ENCODE measurements at regions not wholly inside any gene's neighbourhood (a gene's known extent, or its start where the extent isn't known, plus 50 kb on each side); places are given as distances from the start of the nearest gene placed in this dataset.

DNA sequence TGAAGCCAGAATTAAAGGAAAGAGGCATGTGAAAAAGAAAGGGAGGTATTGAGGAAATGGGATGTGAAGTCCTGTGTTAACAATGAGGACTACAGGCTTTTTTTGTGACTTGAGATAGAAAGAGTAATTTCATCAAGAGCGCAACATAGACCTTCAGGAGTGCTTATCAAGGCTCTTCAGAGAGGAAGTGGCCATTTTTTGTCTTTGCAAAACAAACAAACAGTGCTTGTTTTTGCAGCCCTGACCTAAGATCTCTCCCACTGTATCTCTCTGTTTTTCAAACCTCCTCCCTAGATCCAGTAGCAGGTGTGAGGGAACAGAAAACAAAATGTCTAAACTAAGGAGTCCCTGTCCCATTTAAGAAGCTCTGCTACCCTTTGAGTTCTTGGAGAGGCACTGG is 710.3 kb upstream of the MARCKS start:
- H3K27ac ChIP-seq (ENCODE audit: low read depth in 2 of 2, low read length in 1 of 2): no peak overlapping the region

DNA sequence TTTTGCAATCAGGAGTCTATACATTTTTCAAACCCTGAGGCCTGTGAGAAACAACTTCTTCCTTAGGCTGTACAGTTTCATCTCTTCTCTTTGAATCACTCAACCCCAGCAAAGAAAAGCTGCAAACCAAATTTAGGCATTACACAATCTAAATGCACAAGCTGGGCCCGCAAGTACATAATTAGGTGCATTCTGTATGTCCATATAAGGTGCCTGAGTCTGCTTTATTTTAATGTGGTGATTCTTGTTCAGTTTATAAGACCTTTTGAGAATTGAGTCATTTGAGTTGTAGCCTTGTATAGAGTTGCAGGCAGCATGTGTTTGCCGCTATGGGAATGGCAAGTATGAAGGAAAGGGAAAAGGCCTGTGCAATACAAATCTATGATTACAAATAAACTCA is 709.6 kb upstream of the MARCKS start:
- TF ChIP-seq FOXJ3 (CRISPR knock-in tag; IDR thresholded peaks at IDR 0.05) (no peak), JUND (IDR thresholded peaks at IDR 0.05) (no peak), NFIC (IDR thresholded peaks at IDR 0.05; ENCODE audit: borderline replicate concordance) (no peak), SMC3 (IDR thresholded peaks at IDR 0.05; ENCODE audit: low read depth, low read length) (no peak), RCOR1 (IDR thresholded peaks at IDR 0.05; ENCODE audit: low read length) (no peak), RXRA (IDR thresholded peaks at IDR 0.05; ENCODE audit: borderline replicate concordance, low read depth) (no peak), FOXM1 (IDR thresholded peaks at IDR 0.05; ENCODE audit: low read depth) (no peak)
- TF ChIP-seq, protein P1, sequence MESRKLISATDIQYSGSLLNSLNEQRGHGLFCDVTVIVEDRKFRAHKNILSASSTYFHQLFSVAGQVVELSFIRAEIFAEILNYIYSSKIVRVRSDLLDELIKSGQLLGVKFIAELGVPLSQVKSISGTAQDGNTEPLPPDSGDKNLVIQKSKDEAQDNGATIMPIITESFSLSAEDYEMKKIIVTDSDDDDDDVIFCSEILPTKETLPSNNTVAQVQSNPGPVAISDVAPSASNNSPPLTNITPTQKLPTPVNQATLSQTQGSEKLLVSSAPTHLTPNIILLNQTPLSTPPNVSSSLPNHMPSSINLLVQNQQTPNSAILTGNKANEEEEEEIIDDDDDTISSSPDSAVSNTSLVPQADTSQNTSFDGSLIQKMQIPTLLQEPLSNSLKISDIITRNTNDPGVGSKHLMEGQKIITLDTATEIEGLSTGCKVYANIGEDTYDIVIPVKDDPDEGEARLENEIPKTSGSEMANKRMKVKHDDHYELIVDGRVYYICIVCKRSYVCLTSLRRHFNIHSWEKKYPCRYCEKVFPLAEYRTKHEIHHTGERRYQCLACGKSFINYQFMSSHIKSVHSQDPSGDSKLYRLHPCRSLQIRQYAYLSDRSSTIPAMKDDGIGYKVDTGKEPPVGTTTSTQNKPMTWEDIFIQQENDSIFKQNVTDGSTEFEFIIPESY (IDR thresholded peaks at IDR 0.05; ENCODE audit: borderline replicate concordance, low read depth): no peak
- TF ChIP-seq, protein P2, sequence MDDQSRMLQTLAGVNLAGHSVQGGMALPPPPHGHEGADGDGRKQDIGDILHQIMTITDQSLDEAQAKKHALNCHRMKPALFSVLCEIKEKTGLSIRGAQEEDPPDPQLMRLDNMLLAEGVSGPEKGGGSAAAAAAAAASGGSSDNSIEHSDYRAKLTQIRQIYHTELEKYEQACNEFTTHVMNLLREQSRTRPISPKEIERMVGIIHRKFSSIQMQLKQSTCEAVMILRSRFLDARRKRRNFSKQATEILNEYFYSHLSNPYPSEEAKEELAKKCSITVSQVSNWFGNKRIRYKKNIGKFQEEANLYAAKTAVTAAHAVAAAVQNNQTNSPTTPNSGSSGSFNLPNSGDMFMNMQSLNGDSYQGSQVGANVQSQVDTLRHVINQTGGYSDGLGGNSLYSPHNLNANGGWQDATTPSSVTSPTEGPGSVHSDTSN (IDR thresholded peaks at IDR 0.05): no peak
- TF ChIP-seq, protein P3, sequence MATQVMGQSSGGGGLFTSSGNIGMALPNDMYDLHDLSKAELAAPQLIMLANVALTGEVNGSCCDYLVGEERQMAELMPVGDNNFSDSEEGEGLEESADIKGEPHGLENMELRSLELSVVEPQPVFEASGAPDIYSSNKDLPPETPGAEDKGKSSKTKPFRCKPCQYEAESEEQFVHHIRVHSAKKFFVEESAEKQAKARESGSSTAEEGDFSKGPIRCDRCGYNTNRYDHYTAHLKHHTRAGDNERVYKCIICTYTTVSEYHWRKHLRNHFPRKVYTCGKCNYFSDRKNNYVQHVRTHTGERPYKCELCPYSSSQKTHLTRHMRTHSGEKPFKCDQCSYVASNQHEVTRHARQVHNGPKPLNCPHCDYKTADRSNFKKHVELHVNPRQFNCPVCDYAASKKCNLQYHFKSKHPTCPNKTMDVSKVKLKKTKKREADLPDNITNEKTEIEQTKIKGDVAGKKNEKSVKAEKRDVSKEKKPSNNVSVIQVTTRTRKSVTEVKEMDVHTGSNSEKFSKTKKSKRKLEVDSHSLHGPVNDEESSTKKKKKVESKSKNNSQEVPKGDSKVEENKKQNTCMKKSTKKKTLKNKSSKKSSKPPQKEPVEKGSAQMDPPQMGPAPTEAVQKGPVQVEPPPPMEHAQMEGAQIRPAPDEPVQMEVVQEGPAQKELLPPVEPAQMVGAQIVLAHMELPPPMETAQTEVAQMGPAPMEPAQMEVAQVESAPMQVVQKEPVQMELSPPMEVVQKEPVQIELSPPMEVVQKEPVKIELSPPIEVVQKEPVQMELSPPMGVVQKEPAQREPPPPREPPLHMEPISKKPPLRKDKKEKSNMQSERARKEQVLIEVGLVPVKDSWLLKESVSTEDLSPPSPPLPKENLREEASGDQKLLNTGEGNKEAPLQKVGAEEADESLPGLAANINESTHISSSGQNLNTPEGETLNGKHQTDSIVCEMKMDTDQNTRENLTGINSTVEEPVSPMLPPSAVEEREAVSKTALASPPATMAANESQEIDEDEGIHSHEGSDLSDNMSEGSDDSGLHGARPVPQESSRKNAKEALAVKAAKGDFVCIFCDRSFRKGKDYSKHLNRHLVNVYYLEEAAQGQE (IDR thresholded peaks at IDR 0.05; ENCODE audit: low read depth, low read length): no peak
- TF ChIP-seq, protein P4, sequence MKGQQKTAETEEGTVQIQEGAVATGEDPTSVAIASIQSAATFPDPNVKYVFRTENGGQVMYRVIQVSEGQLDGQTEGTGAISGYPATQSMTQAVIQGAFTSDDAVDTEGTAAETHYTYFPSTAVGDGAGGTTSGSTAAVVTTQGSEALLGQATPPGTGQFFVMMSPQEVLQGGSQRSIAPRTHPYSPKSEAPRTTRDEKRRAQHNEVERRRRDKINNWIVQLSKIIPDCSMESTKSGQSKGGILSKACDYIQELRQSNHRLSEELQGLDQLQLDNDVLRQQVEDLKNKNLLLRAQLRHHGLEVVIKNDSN (IDR thresholded peaks at IDR 0.05; ENCODE audit: borderline replicate concordance, low read depth): no peak

More for the DNA sequence above, 710.3 kb upstream of the MARCKS start:
- Histone ChIP-seq H4K20me1 (ENCODE audit: insufficient read depth) (no peaks in the 10 kb centered on the region), H3K9me2 (no peaks in the 10 kb centered on the region), H3K4me2 (no peak overlapping the region), H3F3A (replicated peaks; ENCODE audit: insufficient read depth) (no peaks in the 10 kb centered on the region), H3K4me3 (ENCODE audit: low read depth in 2 of 2, low read length in 1 of 2) (no peak overlapping the region), H3K9me3 (peaks cover 6% of the 10 kb centered on the region; the same call in 1 of the 2 replicates), H3K4me1 (ENCODE audit: control insufficient read depth in 1 of 2, insufficient read depth in 2 of 2, low read depth in 1 of 2, low read length in 1 of 2) (no peaks in the 10 kb centered on the region), H3K79me2 (ENCODE audit: insufficient read depth) (no peaks in the 10 kb centered on the region), H2AFZ (ENCODE audit: low read depth) (no peak overlapping the region), H3K27me3 (ENCODE audit: insufficient read depth) (no peaks in the 10 kb centered on the region), H3K36me3 (replicated peaks in 1 of 2; ENCODE audit: control insufficient read depth in 1 of 2, insufficient read depth in 2 of 2, low read length in 1 of 2) (no peaks in the 10 kb centered on the region), H3K9ac (no peak overlapping the region)
- WGBS (ENCODE audit: low lambda C conversion rate): 100% methylated on average over 1 of the region's 1 CpG
- CTCF ChIA-PET: no interaction called here
- POLR2A ChIA-PET: no interaction called here
- no peak for TF ChIP-seq JUND (IDR thresholded peaks at IDR 0.05)
- TF ChIP-seq, protein P1 (IDR thresholded peaks at IDR 0.05; ENCODE audit: borderline replicate concordance, low read depth): no peak
- no peak for TF ChIP-seq FOXJ3 (CRISPR knock-in tag; IDR thresholded peaks at IDR 0.05)
- no peak for TF ChIP-seq FOXM1 (IDR thresholded peaks at IDR 0.05; ENCODE audit: low read depth)
- TF ChIP-seq, protein P5, sequence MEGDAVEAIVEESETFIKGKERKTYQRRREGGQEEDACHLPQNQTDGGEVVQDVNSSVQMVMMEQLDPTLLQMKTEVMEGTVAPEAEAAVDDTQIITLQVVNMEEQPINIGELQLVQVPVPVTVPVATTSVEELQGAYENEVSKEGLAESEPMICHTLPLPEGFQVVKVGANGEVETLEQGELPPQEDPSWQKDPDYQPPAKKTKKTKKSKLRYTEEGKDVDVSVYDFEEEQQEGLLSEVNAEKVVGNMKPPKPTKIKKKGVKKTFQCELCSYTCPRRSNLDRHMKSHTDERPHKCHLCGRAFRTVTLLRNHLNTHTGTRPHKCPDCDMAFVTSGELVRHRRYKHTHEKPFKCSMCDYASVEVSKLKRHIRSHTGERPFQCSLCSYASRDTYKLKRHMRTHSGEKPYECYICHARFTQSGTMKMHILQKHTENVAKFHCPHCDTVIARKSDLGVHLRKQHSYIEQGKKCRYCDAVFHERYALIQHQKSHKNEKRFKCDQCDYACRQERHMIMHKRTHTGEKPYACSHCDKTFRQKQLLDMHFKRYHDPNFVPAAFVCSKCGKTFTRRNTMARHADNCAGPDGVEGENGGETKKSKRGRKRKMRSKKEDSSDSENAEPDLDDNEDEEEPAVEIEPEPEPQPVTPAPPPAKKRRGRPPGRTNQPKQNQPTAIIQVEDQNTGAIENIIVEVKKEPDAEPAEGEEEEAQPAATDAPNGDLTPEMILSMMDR (IDR thresholded peaks at IDR 0.05): no peak
- no peak for DNase-seq

More for the DNA sequence above, 709.6 kb upstream of the MARCKS start:
- 93% methylated on average over 2 of the region's 2 CpGs for WGBS (ENCODE audit: low lambda C conversion rate)
- Histone ChIP-seq H4K20me1 (ENCODE audit: insufficient read depth) (no peaks in the 10 kb centered on the region), H3K4me1 (ENCODE audit: control insufficient read depth in 1 of 2, insufficient read depth in 2 of 2, low read depth in 1 of 2, low read length in 1 of 2) (no peaks in the 10 kb centered on the region), H3K9me3 (peaks cover 6% of the 10 kb centered on the region; the same call in 1 of the 2 replicates), H3K4me3 (ENCODE audit: low read depth in 2 of 2, low read length in 1 of 2) (no peak overlapping the region), H3F3A (replicated peaks; ENCODE audit: insufficient read depth) (no peaks in the 10 kb centered on the region), H2AFZ (ENCODE audit: low read depth) (0 out of 2 replicates have a peak overlapping the region, but pooled peaks have one; percentile 13), H3K79me2 (ENCODE audit: insufficient read depth) (no peaks in the 10 kb centered on the region), H3K4me2 (no peak overlapping the region), H3K27me3 (ENCODE audit: insufficient read depth) (no peaks in the 10 kb centered on the region), H3K9me2 (no peaks in the 10 kb centered on the region), H3K9ac (no peak overlapping the region), H3K36me3 (replicated peaks in 1 of 2; ENCODE audit: control insufficient read depth in 1 of 2, insufficient read depth in 2 of 2, low read length in 1 of 2) (no peaks in the 10 kb centered on the region), H3K27ac (ENCODE audit: low read depth in 2 of 2, low read length in 1 of 2) (no peak overlapping the region)
- ChIA-PET CTCF (no interaction called here), POLR2A (no interaction called here)
- DNase-seq: no peak

Measured in SK-N-SH (cell line).